HEK293T (cell line): ENCODE measurements at regions not wholly inside any gene's neighbourhood (a gene's known extent, or its start where the extent isn't known, plus 50 kb on each side); places are given as distances from the start of the nearest gene placed in this dataset.

Source experiments
- FOXM1 ChIP-seq: fragments of 450-650 bp; IDR thresholded peaks from 2 replicates; pipeline ENCODE4 v1.6.1; 2017; ENCODE audit warnings: mild to moderate bottlenecking, borderline replicate concordance
- HDGF ChIP-seq: fragments of 450-650 bp; IDR thresholded peaks from 2 replicates; pipeline ENCODE4 v1.6.1; 2017; ENCODE audit warnings: antibody characterized with exemption, borderline replicate concordance
- SUZ12 ChIP-seq: fragments of 450-650 bp; IDR thresholded peaks from 2 replicates; pipeline ENCODE4 v1.6.1; 2016; ENCODE audit warnings: mild to moderate bottlenecking

DNA sequence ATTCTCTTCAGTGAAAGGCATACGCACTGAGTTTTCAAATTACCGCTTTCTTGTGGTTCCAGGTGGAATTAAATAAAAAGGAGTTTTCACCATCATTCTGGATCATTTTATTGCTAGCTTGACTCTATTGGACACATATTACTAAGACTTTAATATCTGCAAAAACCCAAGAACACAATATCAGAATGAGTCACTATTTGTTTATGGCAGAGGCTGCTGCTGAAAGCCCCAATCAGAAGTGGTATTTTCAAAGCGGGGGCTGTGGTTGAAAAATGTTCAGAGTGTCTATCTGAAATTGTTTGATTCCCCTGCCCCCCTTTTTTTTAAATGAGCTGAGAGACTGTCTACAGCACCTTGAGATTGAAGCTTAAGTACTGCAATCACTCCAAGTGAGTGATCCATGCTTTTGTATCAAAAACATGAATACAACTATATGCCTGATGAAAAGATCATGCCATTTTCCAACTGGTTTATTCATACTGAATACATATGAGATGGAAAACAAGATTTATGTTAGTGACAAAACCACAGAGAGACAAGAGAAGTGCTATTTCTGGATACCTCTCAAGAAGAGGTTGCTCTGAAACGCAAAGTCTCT lies 376.4 kb downstream of the HTR7 start:
- no peak for TF ChIP-seq SUZ12
- TF ChIP-seq FOXM1 = no peak
- TF ChIP-seq HDGF = no peak
